Testis (tissue), 2 donors: ENCODE measurements at regions not wholly inside any gene's neighbourhood (a gene's known extent, or its start where the extent isn't known, plus 50 kb on each side); places are given as distances from the start of the nearest gene placed in this dataset.

Experiments
- POLR2A ChIP-seq: fragments of 450-650 bp; IDR thresholded peaks from one replicate; pipeline ENCODE4 v1.6.1; 2017; ENCODE audit warnings: antibody characterized with exemption, mild to moderate bottlenecking, moderate library complexity
- TF ChIP-seq, protein P1 (sequence below), 3 experiments: fragments of 450-650 bp in 2 of 3; fragments of 200-600 bp in 1 of 3; sonication (generic) in 1 of 3; IDR thresholded peaks; one replicate each; pipeline ENCODE4 v1.5.1; 2016 to 2019; ENCODE audit warnings: antibody characterized with exemption in 3 of 3, mild to moderate bottlenecking in 2 of 3, moderate library complexity in 1 of 3

- TF ChIP-seq, protein P1, sequence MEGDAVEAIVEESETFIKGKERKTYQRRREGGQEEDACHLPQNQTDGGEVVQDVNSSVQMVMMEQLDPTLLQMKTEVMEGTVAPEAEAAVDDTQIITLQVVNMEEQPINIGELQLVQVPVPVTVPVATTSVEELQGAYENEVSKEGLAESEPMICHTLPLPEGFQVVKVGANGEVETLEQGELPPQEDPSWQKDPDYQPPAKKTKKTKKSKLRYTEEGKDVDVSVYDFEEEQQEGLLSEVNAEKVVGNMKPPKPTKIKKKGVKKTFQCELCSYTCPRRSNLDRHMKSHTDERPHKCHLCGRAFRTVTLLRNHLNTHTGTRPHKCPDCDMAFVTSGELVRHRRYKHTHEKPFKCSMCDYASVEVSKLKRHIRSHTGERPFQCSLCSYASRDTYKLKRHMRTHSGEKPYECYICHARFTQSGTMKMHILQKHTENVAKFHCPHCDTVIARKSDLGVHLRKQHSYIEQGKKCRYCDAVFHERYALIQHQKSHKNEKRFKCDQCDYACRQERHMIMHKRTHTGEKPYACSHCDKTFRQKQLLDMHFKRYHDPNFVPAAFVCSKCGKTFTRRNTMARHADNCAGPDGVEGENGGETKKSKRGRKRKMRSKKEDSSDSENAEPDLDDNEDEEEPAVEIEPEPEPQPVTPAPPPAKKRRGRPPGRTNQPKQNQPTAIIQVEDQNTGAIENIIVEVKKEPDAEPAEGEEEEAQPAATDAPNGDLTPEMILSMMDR (IDR thresholded peaks at IDR 0.05): no peak
- TF ChIP-seq POLR2A: no peak
These were observed 177.1 kb upstream of the SPRY4 start for GRCh38 chr5:142501890-142502289.
